ENCODE measurements at regions not wholly inside any gene's neighbourhood (a gene's known extent, or its start where the extent isn't known, plus 50 kb on each side); places are given as distances from the start of the nearest gene placed in this dataset.

DNA sequence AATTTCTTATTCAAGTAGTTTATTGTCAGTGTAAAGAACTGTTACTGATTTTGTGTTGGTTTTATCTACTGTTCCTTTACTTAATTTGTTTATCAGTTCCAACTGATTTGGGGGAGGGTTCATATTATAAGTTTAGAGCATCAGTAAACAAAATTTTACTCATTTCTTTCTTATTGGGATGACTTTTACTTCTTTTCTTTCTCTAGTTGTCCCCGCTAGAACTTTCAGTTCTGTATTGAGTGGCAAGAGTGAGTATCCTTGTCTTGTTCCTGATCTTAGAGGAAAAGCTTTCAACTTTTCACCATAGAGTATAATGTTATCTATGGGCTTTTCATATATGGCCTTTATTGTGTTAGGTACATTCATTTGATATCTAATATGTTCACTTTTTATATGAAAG lies 584.1 kb downstream of the LRFN5 start:
- ChIA-PET POLR2A (no interaction called here), CTCF (no interaction called here)

DNA sequence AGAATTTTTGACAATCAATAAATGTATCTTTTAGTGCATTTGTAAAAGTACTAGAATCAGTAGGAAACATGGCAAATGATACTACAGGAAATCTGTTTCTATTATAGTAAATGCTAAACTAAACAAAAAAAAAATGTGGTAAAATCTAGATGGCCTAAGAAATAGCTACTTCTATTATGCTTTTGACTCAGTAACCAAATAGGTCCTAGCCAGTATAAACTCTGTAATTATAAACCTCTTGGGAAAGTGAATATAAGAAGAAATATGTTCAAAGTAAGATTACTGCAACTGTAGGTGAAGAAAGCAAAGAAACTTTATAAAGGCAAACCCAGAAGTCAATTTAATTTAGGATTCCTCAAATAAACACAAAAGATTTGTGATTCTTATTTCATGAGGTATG lies 581.2 kb downstream of the LRFN5 start:
- DNase-seq (ENCODE audit: low read depth, low spot score), result no peak
- ChIA-PET POLR2A (no interaction called here), CTCF (no interaction called here)
- TF ChIP-seq, protein P1, sequence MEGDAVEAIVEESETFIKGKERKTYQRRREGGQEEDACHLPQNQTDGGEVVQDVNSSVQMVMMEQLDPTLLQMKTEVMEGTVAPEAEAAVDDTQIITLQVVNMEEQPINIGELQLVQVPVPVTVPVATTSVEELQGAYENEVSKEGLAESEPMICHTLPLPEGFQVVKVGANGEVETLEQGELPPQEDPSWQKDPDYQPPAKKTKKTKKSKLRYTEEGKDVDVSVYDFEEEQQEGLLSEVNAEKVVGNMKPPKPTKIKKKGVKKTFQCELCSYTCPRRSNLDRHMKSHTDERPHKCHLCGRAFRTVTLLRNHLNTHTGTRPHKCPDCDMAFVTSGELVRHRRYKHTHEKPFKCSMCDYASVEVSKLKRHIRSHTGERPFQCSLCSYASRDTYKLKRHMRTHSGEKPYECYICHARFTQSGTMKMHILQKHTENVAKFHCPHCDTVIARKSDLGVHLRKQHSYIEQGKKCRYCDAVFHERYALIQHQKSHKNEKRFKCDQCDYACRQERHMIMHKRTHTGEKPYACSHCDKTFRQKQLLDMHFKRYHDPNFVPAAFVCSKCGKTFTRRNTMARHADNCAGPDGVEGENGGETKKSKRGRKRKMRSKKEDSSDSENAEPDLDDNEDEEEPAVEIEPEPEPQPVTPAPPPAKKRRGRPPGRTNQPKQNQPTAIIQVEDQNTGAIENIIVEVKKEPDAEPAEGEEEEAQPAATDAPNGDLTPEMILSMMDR (IDR thresholded peaks at IDR 0.05; ENCODE audit: low read depth, low read length), result no peak
- H3K27ac ChIP-seq (ENCODE audit: low read depth, low read length), result no peak overlapping the region
- no peaks in the 10 kb centered on the region for H3K27me3 ChIP-seq (ENCODE audit: control insufficient read depth, insufficient read depth, low read length)
- H3K9me3 ChIP-seq (ENCODE audit: control insufficient read depth, insufficient read depth, low read length), result no peaks in the 10 kb centered on the region
- H3K4me3 ChIP-seq (ENCODE audit: low read depth, low read length), result no peak overlapping the region

More for the DNA sequence above, 584.1 kb downstream of the LRFN5 start:
- H3K27ac ChIP-seq (ENCODE audit: low read depth, low read length), result no peak overlapping the region
- no peaks in the 10 kb centered on the region for H3K27me3 ChIP-seq (ENCODE audit: control insufficient read depth, insufficient read depth, low read length)
- no peak overlapping the region for H3K4me3 ChIP-seq (ENCODE audit: low read depth, low read length)
- TF ChIP-seq, protein P1 (IDR thresholded peaks at IDR 0.05; ENCODE audit: low read depth, low read length), result no peak
- H3K9me3 ChIP-seq (ENCODE audit: control insufficient read depth, insufficient read depth, low read length), result no peaks in the 10 kb centered on the region
- no peak for DNase-seq (ENCODE audit: low read depth, low spot score)

DNA sequence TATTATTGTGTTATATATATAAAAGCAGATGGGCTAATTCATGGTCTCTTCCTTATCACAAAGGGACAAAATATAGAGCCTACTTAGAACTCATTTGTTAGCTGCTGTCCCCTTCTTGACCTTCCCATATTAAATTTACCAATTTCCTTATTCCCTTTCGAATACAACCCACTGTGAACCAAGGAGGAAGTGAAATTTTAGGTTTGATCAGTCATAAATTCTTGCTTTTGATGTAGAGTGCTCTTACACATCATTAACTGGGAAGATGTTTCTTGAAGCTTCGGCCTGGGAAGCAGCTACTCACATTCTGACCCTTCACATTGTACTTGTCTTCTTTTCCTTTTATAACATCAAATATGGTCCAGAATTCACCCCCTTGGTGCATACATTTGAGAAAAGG lies 579.0 kb downstream of the LRFN5 start:
- no peaks in the 10 kb centered on the region for H3K9me3 ChIP-seq (ENCODE audit: control insufficient read depth, insufficient read depth, low read length)
- no peak overlapping the region for H3K27ac ChIP-seq (ENCODE audit: low read depth, low read length)
- no peak overlapping the region for H3K4me3 ChIP-seq (ENCODE audit: low read depth, low read length)
- ChIA-PET CTCF (no interaction called here), POLR2A (no interaction called here)
- no peaks in the 10 kb centered on the region for H3K27me3 ChIP-seq (ENCODE audit: control insufficient read depth, insufficient read depth, low read length)
- DNase-seq (ENCODE audit: low read depth, low spot score), result no peak
- TF ChIP-seq, protein P1 (IDR thresholded peaks at IDR 0.05; ENCODE audit: low read depth, low read length), result no peak

DNA sequence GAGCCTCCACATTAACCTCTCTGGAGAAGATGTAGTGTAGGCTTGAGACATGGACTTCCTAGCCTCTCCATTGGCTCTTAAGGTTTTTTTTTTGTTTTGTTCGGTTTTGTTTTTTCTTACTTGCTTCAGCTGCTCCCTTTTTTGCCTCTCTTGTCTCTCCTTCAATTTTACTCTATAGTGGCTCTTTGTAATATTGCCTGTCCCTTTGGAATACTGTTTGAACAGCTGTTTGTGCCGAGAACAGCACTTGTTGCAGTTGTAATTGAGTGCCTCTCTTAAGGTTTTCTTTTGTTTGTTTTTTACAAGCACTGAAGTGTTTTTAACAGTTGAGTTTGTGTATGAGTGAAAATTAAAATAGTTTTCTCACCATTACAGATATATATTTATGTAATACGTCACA lies 567.7 kb downstream of the LRFN5 start:
- no peak for DNase-seq (ENCODE audit: low read depth, low spot score)
- TF ChIP-seq, protein P1 (IDR thresholded peaks at IDR 0.05; ENCODE audit: low read depth, low read length), result no peak
- Histone ChIP-seq H3K27ac (ENCODE audit: low read depth, low read length) (no peak overlapping the region), H3K27me3 (ENCODE audit: control insufficient read depth, insufficient read depth, low read length) (no peaks in the 10 kb centered on the region), H3K4me3 (ENCODE audit: low read depth, low read length) (no peak overlapping the region), H3K9me3 (ENCODE audit: control insufficient read depth, insufficient read depth, low read length) (peaks cover 2% of the 10 kb centered on the region; the same call in 1 of the 2 replicates)
- ChIA-PET POLR2A (no interaction called here), CTCF (no interaction called here)

DNA sequence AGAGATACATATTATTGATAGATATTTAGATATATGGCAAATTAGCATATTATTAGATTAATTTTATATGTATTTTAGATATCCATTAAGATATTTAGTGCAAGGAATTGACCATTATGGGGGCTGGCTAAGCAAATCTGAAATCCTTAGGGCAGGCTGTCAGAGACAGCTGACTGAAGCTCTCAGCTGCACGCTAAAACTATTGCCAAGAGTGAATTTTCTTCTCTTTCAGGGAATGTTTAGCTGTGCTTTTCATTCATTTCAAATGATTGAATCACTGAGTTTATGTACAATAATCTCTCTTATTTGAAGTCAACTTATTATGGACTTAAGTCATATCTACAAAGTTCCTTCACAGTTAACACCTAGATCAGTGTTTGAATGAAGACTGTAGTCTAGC lies 566.5 kb downstream of the LRFN5 start:
- Histone ChIP-seq H3K4me3 (ENCODE audit: low read depth, low read length) (no peak overlapping the region), H3K9me3 (ENCODE audit: control insufficient read depth, insufficient read depth, low read length) (peaks cover 2% of the 10 kb centered on the region; the same call in 1 of the 2 replicates), H3K27ac (ENCODE audit: low read depth, low read length) (no peak overlapping the region), H3K27me3 (ENCODE audit: control insufficient read depth, insufficient read depth, low read length) (no peaks in the 10 kb centered on the region)
- no peak for DNase-seq (ENCODE audit: low read depth, low spot score)
- ChIA-PET CTCF (no interaction called here), POLR2A (no interaction called here)
- TF ChIP-seq, protein P1 (IDR thresholded peaks at IDR 0.05; ENCODE audit: low read depth, low read length), result no peak

Data from AG04450 (cell line).